ENCODE measurements at regions not wholly inside any gene's neighbourhood (a gene's known extent, or its start where the extent isn't known, plus 50 kb on each side); places are given as distances from the start of the nearest gene placed in this dataset.

- TF ChIP-seq POLR2A (IDR thresholded peaks at IDR 0.05; ENCODE audit: low read length), result no peak
- TF ChIP-seq GATA1 (IDR thresholded peaks at IDR 0.05; ENCODE audit: low read depth, low read length), result no peak
Observed at GRCh38 chr9:11595756-11596155, 983.0 kb upstream of the PTPRD start.
